ENCODE measurements at regions not wholly inside any gene's neighbourhood (a gene's known extent, or its start where the extent isn't known, plus 50 kb on each side); places are given as distances from the start of the nearest gene placed in this dataset.

GRCh38 chr13:50685491-50685890 is 158.0 kb downstream of the DLEU7 start:
- no peak overlapping the region for H3K4me3 ChIP-seq
- WGBS, 2 donors, result 28 to 40% methylated on average over 3 of the region's 3 CpGs
- TF ChIP-seq POLR2A (IDR thresholded peaks at IDR 0.05) (no peak), EP300 (IDR thresholded peaks at IDR 0.05) (no peak)
- H3K4me1 ChIP-seq, result peaks cover 11 to 17% (median 13%) of the 10 kb centered on the region in 4 donors
- H3K27ac ChIP-seq, result peak overlapping the region; percentile 4 to 67 (median 42)
- no peaks in the 10 kb centered on the region for H3K27me3 ChIP-seq
- H3K36me3 ChIP-seq, result no peaks in the 10 kb centered on the region
- DNase-seq, result peak in 1 of 2 donors; percentile 45
- no peak for ATAC-seq (ENCODE audit: low FRiP score in 2 of 2)
- no peaks in the 10 kb centered on the region for H3K9me3 ChIP-seq

GRCh38 chr13:50685956-50686355 is 157.5 kb downstream of the DLEU7 start:
- 48 to 63% methylated on average over 5 of the region's 5 CpGs for WGBS, 2 donors
- DNase-seq, result no peak
- TF ChIP-seq POLR2A (IDR thresholded peaks at IDR 0.05), result no peak
- no peak for TF ChIP-seq EP300 (IDR thresholded peaks at IDR 0.05)
- TF ChIP-seq, protein P1, sequence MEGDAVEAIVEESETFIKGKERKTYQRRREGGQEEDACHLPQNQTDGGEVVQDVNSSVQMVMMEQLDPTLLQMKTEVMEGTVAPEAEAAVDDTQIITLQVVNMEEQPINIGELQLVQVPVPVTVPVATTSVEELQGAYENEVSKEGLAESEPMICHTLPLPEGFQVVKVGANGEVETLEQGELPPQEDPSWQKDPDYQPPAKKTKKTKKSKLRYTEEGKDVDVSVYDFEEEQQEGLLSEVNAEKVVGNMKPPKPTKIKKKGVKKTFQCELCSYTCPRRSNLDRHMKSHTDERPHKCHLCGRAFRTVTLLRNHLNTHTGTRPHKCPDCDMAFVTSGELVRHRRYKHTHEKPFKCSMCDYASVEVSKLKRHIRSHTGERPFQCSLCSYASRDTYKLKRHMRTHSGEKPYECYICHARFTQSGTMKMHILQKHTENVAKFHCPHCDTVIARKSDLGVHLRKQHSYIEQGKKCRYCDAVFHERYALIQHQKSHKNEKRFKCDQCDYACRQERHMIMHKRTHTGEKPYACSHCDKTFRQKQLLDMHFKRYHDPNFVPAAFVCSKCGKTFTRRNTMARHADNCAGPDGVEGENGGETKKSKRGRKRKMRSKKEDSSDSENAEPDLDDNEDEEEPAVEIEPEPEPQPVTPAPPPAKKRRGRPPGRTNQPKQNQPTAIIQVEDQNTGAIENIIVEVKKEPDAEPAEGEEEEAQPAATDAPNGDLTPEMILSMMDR (IDR thresholded peaks at IDR 0.05), result no peak
- no peak for TF ChIP-seq POLR2AphosphoS5 (IDR thresholded peaks at IDR 0.05)
- no peak for ATAC-seq (ENCODE audit: low FRiP score in 2 of 2)
- Histone ChIP-seq H3K27me3 (no peaks in the 10 kb centered on the region), H3K4me3 (no peak overlapping the region), H3K36me3 (no peaks in the 10 kb centered on the region), H3K4me1 (peaks cover 11 to 17% (median 13%) of the 10 kb centered on the region in 4 donors), H3K9me3 (no peaks in the 10 kb centered on the region), H3K27ac (peak overlapping the region; percentile 4 to 67 (median 34))

DNA sequence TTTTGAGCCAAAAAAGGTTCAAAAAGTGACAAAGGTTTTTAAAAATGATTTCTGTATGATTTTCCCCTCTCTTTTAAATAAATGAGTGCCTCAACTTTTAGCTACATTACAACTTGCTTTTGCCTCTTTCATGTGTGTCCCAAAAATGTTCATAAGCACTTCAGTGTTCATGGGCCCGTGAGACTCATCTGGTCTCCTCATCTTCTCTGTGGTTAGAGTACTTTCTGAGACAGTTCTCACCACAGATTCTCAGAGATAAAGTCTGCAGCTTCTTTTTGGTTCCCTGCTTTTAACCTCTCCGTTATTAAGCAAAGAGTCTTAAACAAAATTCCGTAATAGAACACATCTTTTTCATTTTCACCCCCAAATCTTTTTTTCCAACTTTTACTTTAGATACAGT is 156.9 kb downstream of the DLEU7 start:
- DNase-seq (no peak), ATAC-seq (ENCODE audit: low FRiP score in 2 of 2) (no peak)
- no peak for TF ChIP-seq POLR2AphosphoS5 (IDR thresholded peaks at IDR 0.05)
- TF ChIP-seq, protein P1 (IDR thresholded peaks at IDR 0.05), result no peak
- peaks cover 11 to 17% (median 13%) of the 10 kb centered on the region in 4 donors for H3K4me1 ChIP-seq
- WGBS, 2 donors, result 83 to 84% methylated on average over 3 of the region's 3 CpGs
- H3K4me3 ChIP-seq, result no peak overlapping the region
- H3K27ac ChIP-seq, result peak overlapping the region in 3 of 4 donors; percentile 23 to 67 (median 45)
- no peaks in the 10 kb centered on the region for H3K36me3 ChIP-seq
- H3K9me3 ChIP-seq, result no peaks in the 10 kb centered on the region
- no peaks in the 10 kb centered on the region for H3K27me3 ChIP-seq

DNA sequence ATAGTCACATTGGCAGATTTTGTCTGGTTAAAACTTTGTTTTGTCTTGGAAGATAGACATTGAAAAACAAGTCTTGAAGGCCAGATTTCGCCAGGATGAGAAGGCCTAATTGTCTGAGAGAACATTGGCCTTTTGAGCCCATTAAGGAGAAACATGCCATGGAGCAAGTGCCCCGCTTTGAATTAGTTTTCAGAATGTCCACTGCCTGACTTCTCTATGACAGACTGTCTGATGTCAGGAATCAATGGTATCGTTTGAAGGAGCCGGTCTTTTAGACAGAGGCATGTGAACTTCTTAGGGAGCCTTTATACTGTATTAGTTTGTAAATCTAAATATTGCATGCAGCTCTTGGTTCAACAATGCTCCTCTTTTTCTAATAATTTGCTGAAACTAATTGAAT is 155.9 kb downstream of the DLEU7 start:
- Histone ChIP-seq H3K9me3 (no peaks in the 10 kb centered on the region), H3K27ac (no peak overlapping the region), H3K4me3 (no peak overlapping the region), H3K4me1 (peaks cover 11 to 17% (median 13%) of the 10 kb centered on the region in 4 donors), H3K27me3 (no peaks in the 10 kb centered on the region), H3K36me3 (no peaks in the 10 kb centered on the region)
- DNase-seq (no peak), ATAC-seq (ENCODE audit: low FRiP score in 2 of 2) (no peak)
- 95 to 96% methylated on average over 4 of the region's 4 CpGs for WGBS, 2 donors
- TF ChIP-seq EP300 (IDR thresholded peaks at IDR 0.05) (no peak), POLR2AphosphoS5 (IDR thresholded peaks at IDR 0.05) (no peak), POLR2A (IDR thresholded peaks at IDR 0.05) (no peak)
- TF ChIP-seq, protein P1 (IDR thresholded peaks at IDR 0.05), result no peak

- H3K4me3 ChIP-seq, result no peak overlapping the region
Measured at GRCh38 chr13:50690006-50690405, 153.5 kb downstream of the DLEU7 start.

More at GRCh38 chr13:50690006-50690405, 153.5 kb downstream of the DLEU7 start:
- no peak overlapping the region for H3K27ac ChIP-seq
- TF ChIP-seq, protein P1 (IDR thresholded peaks at IDR 0.05), result no peak
- TF ChIP-seq POLR2A (IDR thresholded peaks at IDR 0.05) (no peak), EP300 (IDR thresholded peaks at IDR 0.05) (no peak), POLR2AphosphoS5 (IDR thresholded peaks at IDR 0.05) (no peak)
- H3K27me3 ChIP-seq, result no peaks in the 10 kb centered on the region
- H3K9me3 ChIP-seq, result no peaks in the 10 kb centered on the region
- no peak for DNase-seq
- H3K4me1 ChIP-seq, result peaks cover 10 to 23% (median 15%) of the 10 kb centered on the region in 4 donors
- H3K36me3 ChIP-seq, result no peaks in the 10 kb centered on the region
- ATAC-seq (ENCODE audit: low FRiP score in 2 of 2), result no peak
